ENCODE measurements at regions not wholly inside any gene's neighbourhood (a gene's known extent, or its start where the extent isn't known, plus 50 kb on each side); places are given as distances from the start of the nearest gene placed in this dataset.

GRCh38 chr3:94617312-94617711 lies 554.5 kb downstream of the NSUN3 start:
- no peaks in the 10 kb centered on the region for H3K9me2 ChIP-seq (ENCODE audit: low read depth, low read length)
- H4K20me1 ChIP-seq (ENCODE audit: insufficient read depth, low read length), result no peaks in the 10 kb centered on the region
- no peaks in the 10 kb centered on the region for H3K9me3 ChIP-seq (ENCODE audit: low read length)
- no peak overlapping the region for H3K4me3 ChIP-seq (ENCODE audit: low read depth, low read length, poor library complexity, severe bottlenecking)
- H3K79me2 ChIP-seq (ENCODE audit: insufficient read depth, low read length), result no peaks in the 10 kb centered on the region
- H3K4me1 ChIP-seq (ENCODE audit: insufficient read depth, low read length, severe bottlenecking), result no peaks in the 10 kb centered on the region
- H3F3A ChIP-seq (ENCODE audit: insufficient read depth, low read length), result no peaks in the 10 kb centered on the region
- no peaks in the 10 kb centered on the region for H3K36me3 ChIP-seq (ENCODE audit: insufficient read depth, low read length)
- no peak overlapping the region for H3K4me2 ChIP-seq (ENCODE audit: low read length)
- no peak for TF ChIP-seq EZH2 (IDR thresholded peaks at IDR 0.05; ENCODE audit: borderline replicate concordance, low read length)
- TF ChIP-seq CTCF (IDR thresholded peaks at IDR 0.05; ENCODE audit: low read length), result no peak
- no peak overlapping the region for H3K27ac ChIP-seq (ENCODE audit: low read depth, low read length, poor library complexity, severe bottlenecking)
- H2AFZ ChIP-seq (ENCODE audit: low read length), result no peak overlapping the region
- no peaks in the 10 kb centered on the region for H3K27me3 ChIP-seq (ENCODE audit: insufficient read depth, low read length)
- no peak overlapping the region for H3K9ac ChIP-seq (ENCODE audit: low read length)

GRCh38 chr3:94619643-94620042 lies 556.8 kb downstream of the NSUN3 start:
- Histone ChIP-seq H3K4me2 (ENCODE audit: low read length) (no peak overlapping the region), H3K4me3 (ENCODE audit: low read depth, low read length, poor library complexity, severe bottlenecking) (no peak overlapping the region), H3K79me2 (ENCODE audit: insufficient read depth, low read length) (no peaks in the 10 kb centered on the region), H3K9ac (ENCODE audit: low read length) (no peak overlapping the region), H3K4me1 (ENCODE audit: insufficient read depth, low read length, severe bottlenecking) (no peaks in the 10 kb centered on the region), H3K9me3 (ENCODE audit: low read length) (no peaks in the 10 kb centered on the region), H3K9me2 (ENCODE audit: low read depth, low read length) (no peaks in the 10 kb centered on the region), H3K36me3 (ENCODE audit: insufficient read depth, low read length) (no peaks in the 10 kb centered on the region), H3K27me3 (ENCODE audit: insufficient read depth, low read length) (no peaks in the 10 kb centered on the region), H3K27ac (ENCODE audit: low read depth, low read length, poor library complexity, severe bottlenecking) (no peak overlapping the region), H3F3A (ENCODE audit: insufficient read depth, low read length) (no peaks in the 10 kb centered on the region), H4K20me1 (ENCODE audit: insufficient read depth, low read length) (no peaks in the 10 kb centered on the region), H2AFZ (ENCODE audit: low read length) (no peak overlapping the region)
- TF ChIP-seq CTCF (IDR thresholded peaks at IDR 0.05; ENCODE audit: low read length) (no peak), EZH2 (IDR thresholded peaks at IDR 0.05; ENCODE audit: borderline replicate concordance, low read length) (no peak)

- Histone ChIP-seq H3F3A (ENCODE audit: insufficient read depth, low read length) (no peaks in the 10 kb centered on the region), H3K9ac (ENCODE audit: low read length) (no peak overlapping the region), H3K27me3 (ENCODE audit: insufficient read depth, low read length) (no peaks in the 10 kb centered on the region), H3K4me1 (ENCODE audit: insufficient read depth, low read length, severe bottlenecking) (no peaks in the 10 kb centered on the region), H3K4me3 (ENCODE audit: low read depth, low read length, poor library complexity, severe bottlenecking) (no peak overlapping the region), H4K20me1 (ENCODE audit: insufficient read depth, low read length) (no peaks in the 10 kb centered on the region), H3K27ac (ENCODE audit: low read depth, low read length, poor library complexity, severe bottlenecking) (no peak overlapping the region), H3K36me3 (ENCODE audit: insufficient read depth, low read length) (no peaks in the 10 kb centered on the region), H3K79me2 (ENCODE audit: insufficient read depth, low read length) (no peaks in the 10 kb centered on the region), H2AFZ (ENCODE audit: low read length) (no peak overlapping the region), H3K9me2 (ENCODE audit: low read depth, low read length) (no peaks in the 10 kb centered on the region), H3K4me2 (ENCODE audit: low read length) (no peak overlapping the region), H3K9me3 (ENCODE audit: low read length) (no peaks in the 10 kb centered on the region)
- TF ChIP-seq EZH2 (IDR thresholded peaks at IDR 0.05; ENCODE audit: borderline replicate concordance, low read length) (no peak), CTCF (IDR thresholded peaks at IDR 0.05; ENCODE audit: low read length) (no peak)
Measured at GRCh38 chr3:94626573-94626972, 563.7 kb downstream of the NSUN3 start.
